Activated T-cell treated with anti-CD3 and anti-CD28 coated beads, Interleukin-2, amount 50 U/mL, for 72 hours (primary cell): ENCODE measurements at regions not wholly inside any gene's neighbourhood (a gene's known extent, or its start where the extent isn't known, plus 50 kb on each side); places are given as distances from the start of the nearest gene placed in this dataset.

Source experiments
- ATAC-seq, 2 donors: fragments of 150-1000 bp; cut with Tn5 transposase; replicated peaks in 1 of 2; 2 replicates each; pipeline ENCODE4 v1.10.0; 2021; ENCODE audit warnings: moderate library complexity in 2 of 2, mild to moderate bottlenecking in 1 of 2
- DNase-seq, 2 donors: peaks; one replicate each; pipeline ENCODE4 v3.0.0; 2021 to 2022; ENCODE audit warnings: mixed read lengths in 1 of 2
- H3K27ac Mint-ChIP-seq: one replicate; pipeline ENCODE4 v1.8.0; 2022; ENCODE audit warnings: mild to moderate bottlenecking, moderate library complexity, mixed read lengths
- H3K27me3 Mint-ChIP-seq: one replicate; pipeline ENCODE4 v1.8.0; 2022; ENCODE audit warnings: low read depth, mixed read lengths
- H3K36me3 Mint-ChIP-seq, 2 donors: one replicate each; pipeline ENCODE4 v1.8.0; 2022; ENCODE audit warnings: mixed read lengths in 2 of 2, mild to moderate bottlenecking in 1 of 2; ENCODE audit not compliant: insufficient read depth in 2 of 2
- H3K4me1 Mint-ChIP-seq: one replicate; pipeline ENCODE4 v1.8.0; 2022; ENCODE audit warnings: low read depth, mixed read lengths
- H3K4me3 Mint-ChIP-seq, 2 donors: one replicate each; pipeline ENCODE4 v1.8.0; 2022; ENCODE audit warnings: mild to moderate bottlenecking in 2 of 2, mixed read lengths in 2 of 2, moderate library complexity in 2 of 2
- H3K9me3 Mint-ChIP-seq, 2 donors: one replicate each; pipeline ENCODE4 v1.8.0; 2022; ENCODE audit warnings: mixed read lengths in 2 of 2

DNA sequence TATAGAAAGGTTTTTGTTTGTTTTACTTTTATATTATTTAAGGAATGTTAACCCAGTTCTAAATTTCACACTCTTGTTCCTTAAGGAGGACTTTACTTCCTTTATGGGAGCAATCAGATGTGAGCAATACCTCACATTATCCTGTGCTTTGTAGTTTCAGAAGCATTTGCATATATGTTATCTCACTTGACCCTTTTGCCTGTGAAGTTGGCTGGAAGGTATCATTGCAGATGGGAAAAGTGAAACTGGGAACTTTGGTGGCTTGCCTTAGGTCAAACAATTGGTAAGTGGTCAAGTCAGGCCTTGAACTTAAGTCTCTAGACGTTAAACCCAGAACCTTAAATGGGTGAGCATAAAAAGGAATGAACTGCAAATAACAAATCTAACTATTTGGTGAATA is 90.6 kb downstream of the AREG start:
- no peak for DNase-seq
- no peak for ATAC-seq
- no peaks in the 10 kb centered on the region for H3K9me3 Mint-ChIP-seq
- H3K27me3 Mint-ChIP-seq = peaks cover 15% of the 10 kb centered on the region
- H3K4me3 Mint-ChIP-seq = no peak overlapping the region
- no peaks in the 10 kb centered on the region for H3K36me3 Mint-ChIP-seq
- no peaks in the 10 kb centered on the region for H3K4me1 Mint-ChIP-seq
- H3K27ac Mint-ChIP-seq = no peak overlapping the region

DNA sequence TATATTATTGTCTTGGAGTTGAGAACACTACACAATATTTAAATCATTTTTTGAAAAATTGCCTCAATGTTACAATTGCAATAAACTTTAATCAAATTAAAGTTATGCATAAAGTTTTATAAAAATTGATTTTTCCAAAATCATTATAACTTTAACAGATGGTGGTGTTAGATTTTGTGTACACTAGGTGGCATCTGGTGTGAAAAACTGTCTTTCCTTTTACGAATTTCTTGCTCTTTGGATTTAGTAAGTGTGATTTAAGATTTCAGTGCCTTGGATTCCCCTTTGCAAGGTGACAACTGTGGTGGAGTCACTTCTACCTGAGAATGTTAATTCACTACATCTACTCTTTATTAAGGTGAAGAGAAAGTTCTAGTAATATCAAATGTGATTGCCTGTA is 91.6 kb downstream of the AREG start:
- Mint-ChIP-seq H3K27me3 (peaks cover 15% of the 10 kb centered on the region), H3K27ac (no peak overlapping the region), H3K9me3 (no peaks in the 10 kb centered on the region), H3K4me3 (no peak overlapping the region), H3K4me1 (no peaks in the 10 kb centered on the region), H3K36me3 (no peaks in the 10 kb centered on the region)
- ATAC-seq (no peak), DNase-seq (no peak)

DNA sequence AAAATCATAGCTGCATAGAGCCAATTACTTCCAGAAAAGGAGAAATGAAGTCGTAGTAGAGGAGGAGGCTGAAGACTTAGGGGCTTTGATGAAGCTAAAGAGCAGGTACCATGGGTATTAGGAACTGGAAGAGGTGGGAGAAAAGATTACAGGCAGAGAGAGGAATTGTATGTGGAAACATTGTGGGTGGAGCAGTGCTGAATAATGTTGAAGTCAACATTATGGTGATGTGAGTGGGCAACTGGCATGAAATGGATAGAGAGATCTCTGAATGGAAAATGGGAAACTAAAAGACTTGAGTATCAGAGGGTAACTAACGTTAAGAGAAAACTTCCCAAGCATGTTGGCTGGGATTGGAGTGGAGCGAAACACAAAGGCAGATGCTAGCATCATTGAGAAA is 92.5 kb downstream of the AREG start:
- Mint-ChIP-seq H3K27ac (no peak overlapping the region), H3K4me1 (no peaks in the 10 kb centered on the region), H3K4me3 (no peak overlapping the region), H3K9me3 (no peaks in the 10 kb centered on the region), H3K36me3 (no peaks in the 10 kb centered on the region), H3K27me3 (peaks cover 12% of the 10 kb centered on the region)
- no peak for ATAC-seq
- DNase-seq = no peak

GRCh38 chr4:74539044-74539790 is 94.3 kb downstream of the AREG start:
- H3K27ac Mint-ChIP-seq = no peak overlapping the region
- H3K27me3 Mint-ChIP-seq = peaks cover 9% of the 10 kb centered on the region
- H3K4me1 Mint-ChIP-seq = peaks cover 11% of the 10 kb centered on the region
- H3K9me3 Mint-ChIP-seq = no peaks in the 10 kb centered on the region
- ATAC-seq = no peak
- H3K4me3 Mint-ChIP-seq = no peak overlapping the region
- DNase-seq = no peak
- no peaks in the 10 kb centered on the region for H3K36me3 Mint-ChIP-seq

- Mint-ChIP-seq H3K9me3 (no peaks in the 10 kb centered on the region), H3K27ac (no peak overlapping the region), H3K36me3 (no peaks in the 10 kb centered on the region), H3K27me3 (peaks cover 9% of the 10 kb centered on the region), H3K4me1 (peaks cover 11% of the 10 kb centered on the region), H3K4me3 (no peak overlapping the region)
- no peak for ATAC-seq
- DNase-seq = no peak
Observed at GRCh38 chr4:74540193-74540592, 95.3 kb downstream of the AREG start.

- H3K4me3 Mint-ChIP-seq = no peak overlapping the region
- H3K4me1 Mint-ChIP-seq = peaks cover 11% of the 10 kb centered on the region
- no peaks in the 10 kb centered on the region for H3K9me3 Mint-ChIP-seq
- H3K27me3 Mint-ChIP-seq = peaks cover 9% of the 10 kb centered on the region
- ATAC-seq = no peak
- DNase-seq = no peak
- no peaks in the 10 kb centered on the region for H3K36me3 Mint-ChIP-seq
- no peak overlapping the region for H3K27ac Mint-ChIP-seq
Observed at GRCh38 chr4:74541667-74542066, 96.7 kb downstream of the AREG start.

- Mint-ChIP-seq H3K9me3 (no peaks in the 10 kb centered on the region), H3K27ac (no peak overlapping the region), H3K4me1 (peaks cover 11% of the 10 kb centered on the region), H3K36me3 (no peaks in the 10 kb centered on the region), H3K4me3 (no peak overlapping the region), H3K27me3 (no peaks in the 10 kb centered on the region)
- ATAC-seq (no peak), DNase-seq (no peak)
Observed at GRCh38 chr4:74543231-74543781, 98.4 kb downstream of the AREG start.

- Mint-ChIP-seq H3K4me1 (peaks cover 11% of the 10 kb centered on the region), H3K27ac (no peak overlapping the region), H3K4me3 (no peak overlapping the region), H3K27me3 (no peaks in the 10 kb centered on the region), H3K9me3 (no peaks in the 10 kb centered on the region), H3K36me3 (no peaks in the 10 kb centered on the region)
- ATAC-seq (no peak), DNase-seq (no peak)
Observed at GRCh38 chr4:74543983-74544382, 99.0 kb downstream of the AREG start.

DNA sequence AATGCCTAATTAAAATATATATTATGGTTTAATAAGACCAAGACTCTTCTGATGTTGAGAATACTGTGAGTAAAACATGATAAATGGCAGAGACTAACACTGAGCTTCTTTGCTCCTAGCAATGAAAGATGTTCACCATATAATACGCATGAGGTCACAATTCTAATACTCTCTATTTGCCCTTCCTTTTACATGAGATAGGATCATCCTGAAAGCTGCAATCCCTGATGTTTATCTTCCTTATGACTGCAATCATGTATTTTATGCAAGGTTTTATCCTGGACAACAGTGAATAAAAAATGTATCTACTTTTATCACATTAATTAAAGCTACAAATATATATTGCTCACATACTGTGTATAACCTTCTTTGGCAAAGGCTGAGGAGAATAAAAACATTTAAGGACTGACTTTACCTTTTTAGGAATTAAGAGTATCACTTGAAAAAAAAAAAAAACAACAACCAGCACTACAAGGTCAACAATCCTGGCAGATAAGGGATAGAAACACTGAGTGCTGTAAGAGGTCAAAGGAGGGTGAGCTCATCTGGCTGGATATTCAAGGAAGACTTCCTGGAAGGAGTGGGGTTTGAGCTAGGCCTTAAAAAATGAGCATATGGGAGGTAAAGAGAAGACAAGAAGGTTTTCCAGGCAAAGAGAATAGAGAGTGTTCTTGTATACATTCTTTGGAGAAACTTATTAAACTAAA is 99.9 kb downstream of the AREG start:
- no peaks in the 10 kb centered on the region for H3K36me3 Mint-ChIP-seq
- ATAC-seq (no peak), DNase-seq (no peak)
- peaks cover 11% of the 10 kb centered on the region for H3K4me1 Mint-ChIP-seq
- H3K27me3 Mint-ChIP-seq = no peaks in the 10 kb centered on the region
- no peak overlapping the region for H3K27ac Mint-ChIP-seq
- no peaks in the 10 kb centered on the region for H3K9me3 Mint-ChIP-seq
- no peak overlapping the region for H3K4me3 Mint-ChIP-seq

DNA sequence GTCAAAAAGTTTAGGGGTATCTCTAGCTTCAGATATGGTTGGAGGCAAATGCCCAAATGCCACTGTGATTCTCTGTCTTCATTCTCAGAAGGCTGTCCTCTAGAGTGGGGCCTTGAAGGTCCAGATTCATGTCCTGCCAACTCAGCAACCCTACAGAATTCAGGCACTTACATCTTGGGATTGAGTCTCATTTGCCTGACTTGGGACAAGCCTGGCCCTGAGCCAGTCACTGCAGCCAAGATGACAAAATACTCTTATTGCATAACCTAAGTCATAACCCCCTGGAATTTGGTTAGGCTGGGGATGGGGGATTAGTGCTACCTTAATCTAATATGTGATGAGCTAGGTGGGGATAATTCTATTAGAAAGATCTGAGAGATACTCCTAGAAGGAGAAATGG is 100.5 kb downstream of the AREG start:
- Mint-ChIP-seq H3K27me3 (no peaks in the 10 kb centered on the region), H3K4me3 (no peak overlapping the region), H3K4me1 (peaks cover 11% of the 10 kb centered on the region), H3K9me3 (no peaks in the 10 kb centered on the region), H3K36me3 (no peaks in the 10 kb centered on the region), H3K27ac (no peak overlapping the region)
- no peak for ATAC-seq
- no peak for DNase-seq

DNA sequence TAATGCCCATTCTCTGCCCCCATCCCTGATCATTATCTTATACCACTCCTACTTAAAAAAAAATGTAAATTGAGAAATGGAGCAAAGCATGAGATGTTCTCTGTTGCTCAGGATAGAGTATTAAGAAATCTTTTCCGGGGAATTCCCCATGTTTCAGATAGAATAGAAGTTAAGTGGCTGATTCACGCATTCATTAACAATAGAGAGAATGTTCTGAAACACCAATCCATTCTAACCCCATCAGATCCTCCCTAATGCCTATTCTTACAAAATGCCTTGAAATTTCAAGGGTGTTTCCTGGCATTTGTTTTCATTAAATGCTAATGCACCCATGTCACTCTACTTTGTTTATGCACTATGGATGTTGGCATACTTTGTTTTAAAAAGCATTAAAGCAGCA is 101.1 kb downstream of the AREG start:
- Mint-ChIP-seq H3K4me3 (no peak overlapping the region), H3K27ac (no peak overlapping the region), H3K27me3 (no peaks in the 10 kb centered on the region), H3K9me3 (no peaks in the 10 kb centered on the region), H3K4me1 (peaks cover 11% of the 10 kb centered on the region), H3K36me3 (no peaks in the 10 kb centered on the region)
- ATAC-seq = no peak
- DNase-seq = no peak

GRCh38 chr4:74547042-74547441 is 102.1 kb downstream of the AREG start:
- no peak overlapping the region for H3K27ac Mint-ChIP-seq
- ATAC-seq = no peak
- DNase-seq = no peak
- peaks cover 11% of the 10 kb centered on the region for H3K4me1 Mint-ChIP-seq
- H3K36me3 Mint-ChIP-seq = no peaks in the 10 kb centered on the region
- no peaks in the 10 kb centered on the region for H3K27me3 Mint-ChIP-seq
- H3K9me3 Mint-ChIP-seq = no peaks in the 10 kb centered on the region
- H3K4me3 Mint-ChIP-seq = no peak overlapping the region

- no peaks in the 10 kb centered on the region for H3K27me3 Mint-ChIP-seq
- peaks cover under 1% of the 10 kb centered on the region for H3K4me1 Mint-ChIP-seq
- DNase-seq (no peak), ATAC-seq (no peak)
- no peak overlapping the region for H3K27ac Mint-ChIP-seq
- H3K9me3 Mint-ChIP-seq = no peaks in the 10 kb centered on the region
- H3K36me3 Mint-ChIP-seq = no peaks in the 10 kb centered on the region
- H3K4me3 Mint-ChIP-seq = no peak overlapping the region
Observed at GRCh38 chr4:74548561-74548960, 103.6 kb downstream of the AREG start.
